ENCODE measurements at regions not wholly inside any gene's neighbourhood (a gene's known extent, or its start where the extent isn't known, plus 50 kb on each side); places are given as distances from the start of the nearest gene placed in this dataset.
"Not testable (repeated sequence)": the region's sequence is repeated elsewhere in the genome, so short reads cannot be mapped to it uniquely, and the experiment has no call there.

DNA sequence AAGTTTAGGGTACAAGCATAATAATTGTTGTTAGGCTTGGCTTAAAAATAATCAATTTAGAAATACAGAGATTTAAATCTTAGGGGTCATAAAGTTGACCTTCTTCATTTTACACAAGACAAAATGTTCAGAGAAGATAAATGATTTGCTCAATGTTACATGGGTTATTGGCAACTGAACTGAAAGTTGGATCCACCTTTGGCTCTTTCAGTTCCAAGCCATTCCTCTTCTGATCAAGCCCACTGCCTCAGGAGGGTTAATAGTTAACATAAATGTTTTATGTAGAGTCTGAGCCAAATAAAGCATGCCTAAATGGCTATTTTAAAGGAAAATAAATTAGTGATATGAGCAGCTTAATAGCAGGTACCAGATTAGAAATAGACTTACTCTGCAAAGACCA, 79.1 kb upstream of the RHOBTB1 start:
- TF ChIP-seq, protein P1, sequence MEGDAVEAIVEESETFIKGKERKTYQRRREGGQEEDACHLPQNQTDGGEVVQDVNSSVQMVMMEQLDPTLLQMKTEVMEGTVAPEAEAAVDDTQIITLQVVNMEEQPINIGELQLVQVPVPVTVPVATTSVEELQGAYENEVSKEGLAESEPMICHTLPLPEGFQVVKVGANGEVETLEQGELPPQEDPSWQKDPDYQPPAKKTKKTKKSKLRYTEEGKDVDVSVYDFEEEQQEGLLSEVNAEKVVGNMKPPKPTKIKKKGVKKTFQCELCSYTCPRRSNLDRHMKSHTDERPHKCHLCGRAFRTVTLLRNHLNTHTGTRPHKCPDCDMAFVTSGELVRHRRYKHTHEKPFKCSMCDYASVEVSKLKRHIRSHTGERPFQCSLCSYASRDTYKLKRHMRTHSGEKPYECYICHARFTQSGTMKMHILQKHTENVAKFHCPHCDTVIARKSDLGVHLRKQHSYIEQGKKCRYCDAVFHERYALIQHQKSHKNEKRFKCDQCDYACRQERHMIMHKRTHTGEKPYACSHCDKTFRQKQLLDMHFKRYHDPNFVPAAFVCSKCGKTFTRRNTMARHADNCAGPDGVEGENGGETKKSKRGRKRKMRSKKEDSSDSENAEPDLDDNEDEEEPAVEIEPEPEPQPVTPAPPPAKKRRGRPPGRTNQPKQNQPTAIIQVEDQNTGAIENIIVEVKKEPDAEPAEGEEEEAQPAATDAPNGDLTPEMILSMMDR (IDR thresholded peaks at IDR 0.05; ENCODE audit: borderline replicate concordance, insufficient read depth, low read depth, low read length): no peak
- H3K4me3 ChIP-seq (ENCODE audit: low read depth, low read length): no peak overlapping the region

DNA sequence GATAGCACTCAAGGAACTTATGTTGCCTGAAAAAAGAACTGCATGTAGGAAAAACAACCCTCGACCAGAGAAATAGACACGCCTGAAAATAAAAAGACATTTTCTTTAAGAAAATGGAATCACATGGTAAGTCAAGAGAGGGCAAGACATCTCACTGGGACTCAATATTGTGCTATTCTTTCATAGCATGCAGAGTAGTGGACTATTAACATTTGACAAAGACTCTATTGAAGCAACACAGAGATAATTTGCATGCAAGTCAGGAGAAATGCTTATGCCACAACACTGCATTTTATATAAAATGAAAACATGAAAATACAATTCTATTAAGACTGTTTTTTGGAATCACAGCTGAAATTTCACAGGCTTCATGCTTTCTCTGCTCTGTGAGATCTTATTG, 77.9 kb upstream of the RHOBTB1 start:
- no peak overlapping the region for H3K4me3 ChIP-seq (ENCODE audit: low read depth, low read length)
- TF ChIP-seq, protein P1 (IDR thresholded peaks at IDR 0.05; ENCODE audit: borderline replicate concordance, insufficient read depth, low read depth, low read length): no peak

DNA sequence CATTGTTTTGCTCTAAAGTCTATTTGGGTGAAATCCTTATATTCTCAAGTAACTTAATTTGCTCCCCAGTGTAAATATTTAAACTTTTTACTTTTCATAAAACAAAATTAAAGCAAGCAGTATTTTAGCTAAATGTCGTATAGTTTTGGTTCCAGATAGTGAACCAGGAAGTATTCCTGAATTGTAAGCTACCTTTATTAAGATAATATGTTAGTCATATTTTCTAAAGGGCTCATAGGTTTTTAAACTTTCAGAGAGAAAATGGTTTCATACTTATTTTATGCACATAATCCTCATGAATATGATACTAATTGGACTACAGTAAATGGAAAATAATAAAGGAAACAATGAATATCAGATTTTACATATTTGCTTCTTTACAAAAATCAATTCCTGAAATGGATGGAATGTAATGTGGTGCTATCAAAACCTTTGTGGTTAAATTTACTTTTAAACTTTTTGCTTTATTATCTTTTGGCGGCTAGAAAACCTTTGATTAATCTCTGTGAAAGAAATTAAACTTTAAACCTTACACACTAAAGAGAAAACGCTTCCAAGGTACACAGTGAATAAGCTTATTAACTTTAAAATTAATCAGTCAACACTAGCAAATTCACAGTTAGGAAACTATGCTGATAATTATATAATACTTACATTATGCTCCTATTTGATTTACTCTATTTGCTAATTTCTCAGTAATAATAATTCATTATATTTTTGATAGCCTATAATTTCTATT, 76.6 kb upstream of the RHOBTB1 start:
- TF ChIP-seq, protein P1 (IDR thresholded peaks at IDR 0.05; ENCODE audit: borderline replicate concordance, insufficient read depth, low read depth, low read length): no peak
- H3K4me3 ChIP-seq (ENCODE audit: low read depth, low read length): no peak overlapping the region

DNA sequence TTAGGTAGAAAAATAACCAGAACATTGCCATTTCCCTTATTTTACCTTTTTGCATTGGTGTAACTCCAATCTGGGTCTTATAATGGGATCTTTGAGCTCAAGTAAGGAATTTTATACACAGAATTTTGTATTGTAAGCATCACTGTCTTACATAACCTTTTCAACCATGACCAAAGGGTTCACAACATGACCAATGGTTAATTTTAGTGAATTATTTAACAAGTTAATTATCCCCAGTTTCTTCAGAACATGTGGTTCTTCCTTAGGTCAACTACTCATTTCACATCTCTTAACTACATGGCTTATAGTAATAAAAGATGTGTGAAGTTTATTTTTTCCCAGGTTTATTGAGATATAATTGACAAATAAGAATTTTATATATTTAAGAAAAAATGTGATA, 74.2 kb upstream of the RHOBTB1 start:
- TF ChIP-seq, protein P1 (IDR thresholded peaks at IDR 0.05; ENCODE audit: borderline replicate concordance, insufficient read depth, low read depth, low read length): no peak

DNA sequence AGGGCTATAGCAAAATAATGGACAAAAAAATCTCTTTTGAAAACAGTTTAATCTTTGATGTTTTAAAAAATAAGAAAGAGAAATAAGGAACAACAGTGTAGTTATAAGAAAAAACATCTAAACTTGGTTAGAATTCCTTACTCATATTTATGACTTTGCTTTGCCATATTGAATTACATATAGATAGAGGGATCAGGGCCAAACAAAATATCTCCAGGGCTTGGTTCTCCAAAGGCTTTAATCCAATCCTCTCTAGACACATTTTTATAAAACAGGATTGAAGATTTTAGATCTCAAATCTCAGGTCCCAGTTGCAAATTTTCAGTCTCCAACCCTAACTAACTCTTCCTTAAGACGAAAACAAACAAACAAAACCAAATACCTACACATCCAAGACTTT, 72.6 kb upstream of the RHOBTB1 start:
- H3K4me3 ChIP-seq (ENCODE audit: low read depth, low read length): no peak overlapping the region
- TF ChIP-seq, protein P1 (IDR thresholded peaks at IDR 0.05; ENCODE audit: borderline replicate concordance, insufficient read depth, low read depth, low read length): no peak

More for the DNA sequence above, 74.2 kb upstream of the RHOBTB1 start:
- no peak overlapping the region for H3K4me3 ChIP-seq (ENCODE audit: low read depth, low read length)

DNA sequence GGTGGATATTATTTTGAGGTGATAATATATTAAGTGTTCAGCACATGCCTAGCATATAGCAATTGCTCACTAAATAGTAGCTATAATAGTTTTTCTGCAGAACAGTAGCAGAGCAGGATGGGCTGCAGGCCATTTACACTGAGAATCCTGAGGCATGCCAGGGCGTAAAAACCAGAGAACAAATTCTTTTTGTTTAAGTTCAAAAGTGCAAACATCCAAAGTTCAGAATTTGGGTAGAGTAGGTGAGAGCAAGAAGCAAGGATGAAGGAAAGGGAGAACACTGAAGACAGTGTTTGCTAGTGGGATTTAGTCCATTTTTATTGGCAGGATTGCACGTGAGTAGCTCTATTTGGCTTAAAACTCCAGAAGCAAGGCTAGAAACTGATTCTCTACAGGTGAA, 72.0 kb upstream of the RHOBTB1 start:
- TF ChIP-seq, protein P1 (IDR thresholded peaks at IDR 0.05; ENCODE audit: borderline replicate concordance, insufficient read depth, low read depth, low read length): no peak
- no peak overlapping the region for H3K4me3 ChIP-seq (ENCODE audit: low read depth, low read length)

DNA sequence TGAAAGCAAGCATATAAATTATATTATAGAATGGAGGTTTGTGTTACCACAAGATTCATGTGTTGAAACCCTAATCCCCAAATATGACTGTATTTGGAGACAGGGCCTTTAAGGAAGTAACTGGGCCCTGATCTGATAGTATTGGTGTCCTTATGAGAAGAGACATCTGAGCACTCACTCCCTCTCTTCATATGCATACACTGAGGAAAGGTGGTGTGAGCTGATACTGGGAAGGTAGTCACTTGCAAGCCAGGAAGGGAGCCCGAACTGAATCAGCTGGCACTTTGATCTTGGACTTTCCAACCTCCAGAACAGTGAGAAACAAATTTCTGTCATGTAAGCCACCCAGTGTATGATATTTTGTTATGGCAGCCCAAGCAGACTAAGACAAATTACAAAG, 66.9 kb upstream of the RHOBTB1 start:
- TF ChIP-seq, protein P1 (IDR thresholded peaks at IDR 0.05; ENCODE audit: borderline replicate concordance, insufficient read depth, low read depth, low read length): no peak
- no peak overlapping the region for H3K4me3 ChIP-seq (ENCODE audit: low read depth, low read length)

DNA sequence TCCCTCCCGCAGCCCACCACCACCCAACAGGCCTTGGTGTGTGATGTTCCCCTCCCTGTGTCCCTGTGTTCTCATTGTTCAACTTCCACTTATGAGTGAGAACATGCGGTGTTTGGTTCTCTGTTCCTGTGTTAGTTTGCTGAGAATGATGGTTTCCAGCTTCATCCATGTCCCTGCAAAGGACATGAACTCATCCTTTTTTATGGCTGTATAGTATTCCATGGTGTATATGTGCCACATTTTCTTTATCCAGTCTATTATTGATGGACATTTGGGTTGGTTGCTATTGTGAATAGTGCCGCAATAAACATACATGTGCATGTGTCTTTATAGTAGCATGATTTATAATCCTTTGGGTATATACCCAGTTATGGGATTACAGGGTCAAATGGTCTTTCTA, 59.1 kb upstream of the RHOBTB1 start:
- not testable (repeated sequence) for H3K4me3 ChIP-seq (ENCODE audit: low read depth, low read length)

All from GM12875 (cell line).